K562 (cell line): ENCODE measurements at regions not wholly inside any gene's neighbourhood (a gene's known extent, or its start where the extent isn't known, plus 50 kb on each side); places are given as distances from the start of the nearest gene placed in this dataset.
A peak's percentile ranks its signal among the peaks of the same experiment; 100 is the strongest.

ENCODE experiments used
- ATAC-seq: fragments of 200-7000 bp; cut with Tn5 transposase; 3 replicates; pipeline ENCODE4 v1.9.1; 2020; ENCODE audit warnings: moderate library complexity
- BruUV-seq: library from RNA; stranded (reverse); fragments of 400-500 nt; replicated peaks from 2 replicates; lab custom pipeline; 2021; lab: Mats Ljungman, UMichigan
- CTCF ChIA-PET: fragments of 300-600 bp; formaldehyde crosslinking; extraction: SDS; loops from one replicate; lab custom pipeline; 2021; ENCODE audit warnings: low intra/inter-chr PET ratio; lab: Yijun Ruan, JAX
- POLR2A ChIA-PET: fragments of 300-600, 350-650 bp; sonication (Branson Sonifier 250); formaldehyde crosslinking; extraction: SDS; loops from one replicate; lab custom pipeline; 2021; ENCODE audit warnings: antibody characterized with exemption, inconsistent platforms; lab: Yijun Ruan, JAX
- DNase-seq, 4 experiments: peaks; one replicate each; pipeline versions ENCODE4 v3.0.0 to v3.0.0-alpha.2; 2011 to 2018; ENCODE audit warnings: low spot score in 3 of 4, mixed read lengths in 3 of 4; ENCODE audit errors: extremely low read depth in 1 of 4
- FAIRE-seq: peaks from 2 replicates; lab custom pipeline; 2011; peaks lifted over from hg19 to GRCh38; lab: Jason Lieb, UNC
- H2AFZ ChIP-seq: 2 replicates; pipeline ENCODE4 v1.6.0; 2011; ENCODE audit warnings: low read depth, low read length, control low read depth, inconsistent platforms
- H3K27ac ChIP-seq: fragments of 200-600 bp; 3 replicates; pipeline ENCODE4 v1.8.0; 2011; ENCODE audit warnings: low read depth, mild to moderate bottlenecking, control low read depth, inconsistent platforms, low read length, moderate library complexity, mixed read lengths; ENCODE audit errors: extremely low read depth
- H3K27me3 ChIP-seq, 2 experiments: fragments of 300-600 bp in 1 of 2; 2 replicates in 1 of 2; 3 replicates in 1 of 2; pipeline versions ENCODE4 v1.6.0 to v1.8.0; 2011; ENCODE audit warnings: inconsistent platforms in 2 of 2, low read length in 2 of 2, mild to moderate bottlenecking in 1 of 2, mixed read lengths in 1 of 2, moderate library complexity in 1 of 2; ENCODE audit not compliant: control insufficient read depth in 2 of 2, insufficient read depth in 2 of 2
- H3K36me3 ChIP-seq: fragments of 300-600 bp; 3 replicates; pipeline ENCODE4 v1.8.0; 2011; ENCODE audit warnings: mild to moderate bottlenecking, low read length, inconsistent platforms; ENCODE audit not compliant: control insufficient read depth, insufficient read depth
- H3K4me1 ChIP-seq, 2 experiments: fragments of 200-600 bp in 1 of 2; replicated peaks in 1 of 2; 2 replicates in 1 of 2; 3 replicates in 1 of 2; pipeline versions ENCODE4 v1.5.1 to v1.8.0; 2011; ENCODE audit warnings: inconsistent platforms in 2 of 2, low read length in 2 of 2, mild to moderate bottlenecking in 1 of 2, mixed read lengths in 1 of 2, moderate library complexity in 1 of 2; ENCODE audit not compliant: control insufficient read depth in 2 of 2, insufficient read depth in 2 of 2
- H3K4me2 ChIP-seq: 2 replicates; pipeline ENCODE4 v1.6.1; 2011; ENCODE audit warnings: low read length, control low read depth, inconsistent platforms, mixed read lengths; ENCODE audit not compliant: insufficient read depth
- H3K4me3 ChIP-seq: fragments of 200-600 bp; sonication (generic), shearing (Covaris generic); 2 replicates; pipeline ENCODE4 v1.5.1; 2016; ENCODE audit warnings: control low read depth, inconsistent platforms
- H3K79me2 ChIP-seq: fragments of 200-600 bp; 3 replicates; pipeline ENCODE4 v1.8.0; 2011; ENCODE audit warnings: low read length, inconsistent platforms; ENCODE audit not compliant: control insufficient read depth, insufficient read depth
- H3K9ac ChIP-seq, 2 experiments: 2 replicates each; pipeline versions ENCODE4 v1.6.0 to v1.6.1; 2011; ENCODE audit warnings: low read depth in 2 of 2, low read length in 2 of 2, control low read depth in 1 of 2, inconsistent platforms in 1 of 2, mild to moderate bottlenecking in 1 of 2, mixed read lengths in 1 of 2; ENCODE audit not compliant: insufficient read depth in 1 of 2
- H3K9me1 ChIP-seq: one replicate; pipeline ENCODE4 v1.6.0; 2011; ENCODE audit warnings: inconsistent platforms, mild to moderate bottlenecking, low read length, moderate library complexity; ENCODE audit not compliant: control insufficient read depth, insufficient read depth
- H3K9me3 ChIP-seq: replicated peaks from 2 replicates; pipeline ENCODE4 v1.5.1; 2011; ENCODE audit warnings: low read depth, low read length, inconsistent platforms; ENCODE audit not compliant: control insufficient read depth, insufficient read depth
- H4K20me1 ChIP-seq: replicated peaks from 2 replicates; pipeline ENCODE4 v1.6.1; 2011; ENCODE audit warnings: low read length, inconsistent platforms, mixed read lengths; ENCODE audit not compliant: control insufficient read depth, insufficient read depth
- CTCF ChIP-seq, 3 experiments: IDR thresholded peaks in 2 of 3; conservative IDR thresholded peaks in 1 of 3; 2 replicates each; pipeline ENCODE4 v1.5.1; 2011 to 2012; ENCODE audit warnings: low read length in 3 of 3, mild to moderate bottlenecking in 3 of 3, control low read depth in 2 of 3, improper control_type of control experiment in 1 of 3, inconsistent platforms in 1 of 3, low read depth in 1 of 3, mixed read lengths in 1 of 3, moderate library complexity in 1 of 3; ENCODE audit not compliant: insufficient read depth in 2 of 3
- DACH1 ChIP-seq: fragments of 450-650 bp; IDR thresholded peaks from 2 replicates; pipeline ENCODE4 v1.6.1; 2018; ENCODE audit not compliant: partially characterized antibody
- HNRNPLL ChIP-seq: fragments of 200-400 bp; formaldehyde crosslinking; IDR thresholded peaks from 2 replicates; pipeline ENCODE4 v1.6.1; 2017; ENCODE audit warnings: low read length, low read depth, mild to moderate bottlenecking; ENCODE audit not compliant: poor library complexity, severe bottlenecking
- MAZ ChIP-seq, 2 experiments: fragments of 450-650 bp in 1 of 2; sonication (generic) in 1 of 2; formaldehyde crosslinking; IDR thresholded peaks in 1 of 2; conservative IDR thresholded peaks in 1 of 2; 2 replicates each; pipeline versions ENCODE4 v1.4.0 to v1.5.0; 2020; ENCODE audit warnings: mild to moderate bottlenecking in 1 of 2, missing genetic modification reagents in 1 of 2
- NR2C1 ChIP-seq, 2 experiments: fragments of 450-650 bp; IDR thresholded peaks; 2 replicates each; pipeline ENCODE4 v1.6.1; 2017; ENCODE audit warnings: mild to moderate bottlenecking in 2 of 2, antibody characterized with exemption in 1 of 2, inconsistent platforms in 1 of 2, missing compliant biosample characterization in 1 of 2, missing genetic modification characterization in 1 of 2
- NR2C2 ChIP-seq, 2 experiments: fragments of 200-800 bp in 1 of 2; sonication (Bioruptor generic) in 1 of 2; sonication (generic) in 1 of 2; formaldehyde crosslinking in 1 of 2; IDR thresholded peaks; 2 replicates each; pipeline versions ENCODE4 v1.6.1 to v1.8.0; 2016 to 2022; ENCODE audit warnings: mild to moderate bottlenecking in 1 of 2, missing compliant biosample characterization in 1 of 2, missing genetic modification characterization in 1 of 2, missing genetic modification reagents in 1 of 2
- PTBP1 ChIP-seq: fragments of 200-400 bp; formaldehyde crosslinking; IDR thresholded peaks from 2 replicates; pipeline ENCODE4 v1.6.1; 2017; ENCODE audit warnings: low read depth, low read length
- RAD21 ChIP-seq, 2 experiments: fragments of 250-450 bp in 1 of 2; fragments of 450-650 bp in 1 of 2; sonication (Bioruptor Pico) in 1 of 2; formaldehyde crosslinking in 1 of 2; IDR thresholded peaks in 1 of 2; conservative IDR thresholded peaks in 1 of 2; 2 replicates each; pipeline versions ENCODE4 v1.4.0 to v1.8.0; 2020 to 2022; ENCODE audit warnings: mild to moderate bottlenecking in 2 of 2, moderate library complexity in 1 of 2
- TEAD2 ChIP-seq: fragments of 450-650 bp; IDR thresholded peaks from 2 replicates; pipeline ENCODE4 v1.6.1; 2016; ENCODE audit warnings: missing genetic modification characterization, control low read depth, missing compliant biosample characterization
- TRIM24 ChIP-seq, 2 experiments: fragments of 450-650 bp; IDR thresholded peaks; 2 replicates each; pipeline ENCODE4 v1.6.1; 2016
- U2AF1 ChIP-seq: fragments of 200-400 bp; formaldehyde crosslinking; optimal IDR thresholded peaks from 2 replicates; pipeline ENCODE3; 2017; ENCODE audit warnings: mild to moderate bottlenecking, low read depth, low read length, moderate library complexity
- ZBTB9 ChIP-seq: fragments of 450-650 bp; formaldehyde crosslinking; IDR thresholded peaks from 2 replicates; pipeline ENCODE4 v1.4.0; 2020; ENCODE audit warnings: mild to moderate bottlenecking, moderate library complexity
- ZNF263 ChIP-seq: sonication (generic); formaldehyde crosslinking; IDR thresholded peaks from 2 replicates; pipeline ENCODE4 v1.8.0; 2022; ENCODE audit warnings: mild to moderate bottlenecking, missing genetic modification reagents, borderline replicate concordance
- ZNF384 ChIP-seq: IDR thresholded peaks from 2 replicates; pipeline ENCODE4 v1.6.1; 2012; ENCODE audit warnings: low read depth, low read length, improper control_type of control experiment
- WGBS: fragments of 100-300 bp; shearing (Covaris generic); methylation state at CpG from one replicate; pipeline ENCODE4 v1.1.6; 2016; ENCODE audit warnings: low coverage, mixed read lengths; ENCODE audit not compliant: insufficient coverage; ENCODE audit errors: missing lambda C conversion rate; 5-methylcytosine and 5-hydroxymethylcytosine counted together
- in situ Hi-C: fragments of 300-500 bp; cut with MboI; formaldehyde crosslinking; loops from 4 replicates; pipeline ENCODE4 v1.15.0; 2018; ENCODE audit warnings: inconsistent platforms, mixed read lengths
- intact Hi-C: fragments of 100-400 bp; cut with micrococcal nuclease; formaldehyde crosslinking; loops from 2 replicates; pipeline ENCODE4 v1.14.2; 2022

GRCh38 chr11:119493712-119494111, 70.7 kb upstream of the THY1 start (continued):
- 0 out of 2 replicates have a peak, but pooled peaks have one; percentile 30 for TF ChIP-seq ZBTB9 (CRISPR knock-in tag)
- TF ChIP-seq DACH1 = peak; percentile 21
- TF ChIP-seq MAZ (CRISPR knock-in tag; conservative IDR thresholded peaks at IDR 0.05 in 1 of 2, IDR thresholded peaks at IDR 0.05 in 1 of 2) = peak in 1 of 2 experiments; percentile 38; a peak in 1 of 4 replicates
- no peak for TF ChIP-seq HNRNPLL
- 0 out of 2 replicates have a peak, but pooled peaks have one; percentile 6 for TF ChIP-seq TEAD2
- TF ChIP-seq ZNF263 (CRISPR knock-in tag) = peak; percentile 29; the same call in 1 of the 2 replicates

- no peaks in the 10 kb centered on the region for H3K79me2 ChIP-seq
- BruUV-seq = no TSS peak
- ATAC-seq = peak; percentile 47; the same call in 1 of the 3 replicates
- in situ Hi-C loops = no loop called here
- intact Hi-C loops = no loop called here
- 2% methylated on average over 17 of the region's 17 CpGs for WGBS
- no peak overlapping the region for H3K9ac ChIP-seq
- peaks cover 6 to 72% of the 10 kb centered on the region in 2 experiments; a peak in 4 of 5 replicates for H3K27me3 ChIP-seq
- peak in 2 of 4 experiments; percentile 28 to 33 for DNase-seq
- H3K9me3 ChIP-seq = no peaks in the 10 kb centered on the region
- no peak for FAIRE-seq
- no peaks in the 10 kb centered on the region for H3K4me1 ChIP-seq
- TF ChIP-seq NR2C2 (CRISPR knock-in tag; IDR thresholded peaks at IDR 0.05) (no peak), NR2C2 (tag; IDR thresholded peaks at IDR 0.05) (0 out of 2 replicates have a peak, but pooled peaks have one; percentile 24), U2AF1 (no peak), TRIM24 (IDR thresholded peaks at IDR 0.05) (no peak), PTBP1 (no peak), RAD21 (CRISPR knock-in tag; conservative IDR thresholded peaks at IDR 0.05 in 1 of 2, IDR thresholded peaks at IDR 0.05 in 1 of 2) (peak; percentile 12 to 17; a peak in 2 of 4 replicates), CTCF (IDR thresholded peaks at IDR 0.05 in 2 of 3, conservative IDR thresholded peaks at IDR 0.05 in 1 of 3; ENCODE audit: insufficient read depth in 2 of 3, low read depth in 1 of 3, low read length in 3 of 3) (peak; percentile 23 to 48 (median 34); a peak in 3 of 6 replicates), NR2C1 (IDR thresholded peaks at IDR 0.05) (peak; percentile 50), NR2C1 (tag; IDR thresholded peaks at IDR 0.05) (peak; percentile 68), ZNF384 (peak; percentile 87)
- no peaks in the 10 kb centered on the region for H3K36me3 ChIP-seq
- no peak overlapping the region for H3K4me2 ChIP-seq
- ChIA-PET CTCF (interaction anchor here (0.7 kb wide), 1 partner anchor 42 kb away, joined by 3 read pairs; no protein-coding TSS in a partner anchor), POLR2A (interaction anchor here (0.7 kb wide), 1 partner anchor 81 kb away, joined by 3 read pairs; no protein-coding TSS in a partner anchor)
- H3K27ac ChIP-seq = no peak overlapping the region
- H2AFZ ChIP-seq = no peak overlapping the region
- peaks cover 6% of the 10 kb centered on the region; the same call in 1 of the 2 replicates for H4K20me1 ChIP-seq
- H3K4me3 ChIP-seq = no peak overlapping the region
- H3K9me1 ChIP-seq = no peaks in the 10 kb centered on the region
Measured at GRCh38 chr11:119491753-119492510, 69.0 kb upstream of the THY1 start.
